HEK293T (cell line): ENCODE measurements at regions not wholly inside any gene's neighbourhood (a gene's known extent, or its start where the extent isn't known, plus 50 kb on each side); places are given as distances from the start of the nearest gene placed in this dataset.
A peak's percentile ranks its signal among the peaks of the same experiment; 100 is the strongest.

Source experiments
- CTCF ChIA-PET: fragments of 350-600 bp; formaldehyde crosslinking; extraction: SDS; loops from one replicate; lab custom pipeline; 2021; ENCODE audit warnings: antibody characterized with exemption, inconsistent platforms; lab: Yijun Ruan, JAX
- POLR2A ChIA-PET: fragments of 350-600 bp; formaldehyde crosslinking; extraction: SDS; loops from one replicate; lab custom pipeline; 2020; ENCODE audit warnings: antibody characterized with exemption, inconsistent platforms; lab: Yijun Ruan, JAX
- DNase-seq: peaks from one replicate; pipeline ENCODE4 v3.0.0; 2012; ENCODE audit warnings: mixed read lengths; ENCODE audit errors: extremely low spot score
- ARNT ChIP-seq: fragments of 450-650 bp; IDR thresholded peaks from 2 replicates; pipeline ENCODE4 v1.6.1; 2017; ENCODE audit warnings: mild to moderate bottlenecking
- BHLHE40 ChIP-seq: fragments of 450-650 bp; IDR thresholded peaks from 2 replicates; pipeline ENCODE4 v1.6.1; 2016; ENCODE audit warnings: mild to moderate bottlenecking, moderate library complexity, borderline replicate concordance
- CTBP1 ChIP-seq: fragments of 450-650 bp; IDR thresholded peaks from 2 replicates; pipeline ENCODE4 v1.6.1; 2016; ENCODE audit warnings: borderline replicate concordance
- ELF4 ChIP-seq: fragments of 450-650 bp; IDR thresholded peaks from 2 replicates; pipeline ENCODE4 v1.6.1; 2017; ENCODE audit warnings: antibody characterized with exemption
- FOXA1 ChIP-seq: fragments of 450-650 bp; IDR thresholded peaks from 2 replicates; pipeline ENCODE4 v1.6.1; 2016; ENCODE audit warnings: mild to moderate bottlenecking
- FOXK2 ChIP-seq: fragments of 450-650 bp; IDR thresholded peaks from 2 replicates; pipeline ENCODE4 v1.6.1; 2016; ENCODE audit warnings: mild to moderate bottlenecking
- FOXM1 ChIP-seq: fragments of 450-650 bp; IDR thresholded peaks from 2 replicates; pipeline ENCODE4 v1.6.1; 2017; ENCODE audit warnings: mild to moderate bottlenecking, borderline replicate concordance
- HDGF ChIP-seq: fragments of 450-650 bp; IDR thresholded peaks from 2 replicates; pipeline ENCODE4 v1.6.1; 2017; ENCODE audit warnings: antibody characterized with exemption, borderline replicate concordance
- L3MBTL2 ChIP-seq: fragments of 450-650 bp; conservative IDR thresholded peaks from 2 replicates; pipeline ENCODE4 v1.6.1; 2016; ENCODE audit warnings: mild to moderate bottlenecking
- LEF1 ChIP-seq: fragments of 450-650 bp; IDR thresholded peaks from 2 replicates; pipeline ENCODE4 v1.6.1; 2017; ENCODE audit warnings: mild to moderate bottlenecking, borderline replicate concordance
- NFRKB ChIP-seq: fragments of 450-650 bp; IDR thresholded peaks from 2 replicates; pipeline ENCODE4 v1.6.1; 2016; ENCODE audit warnings: mild to moderate bottlenecking, moderate library complexity
- SP1 ChIP-seq: fragments of 450-650 bp; IDR thresholded peaks from 2 replicates; pipeline ENCODE4 v1.6.1; 2017
- SUZ12 ChIP-seq: fragments of 450-650 bp; IDR thresholded peaks from 2 replicates; pipeline ENCODE4 v1.6.1; 2016; ENCODE audit warnings: mild to moderate bottlenecking
- TARDBP ChIP-seq: fragments of 450-650 bp; IDR thresholded peaks from 2 replicates; pipeline ENCODE4 v1.6.1; 2016
- ZNF384 ChIP-seq: fragments of 450-650 bp; IDR thresholded peaks from 2 replicates; pipeline ENCODE4 v1.6.1; 2016
- TF ChIP-seq, protein P1 (sequence below): fragments of 450-650 bp; IDR thresholded peaks from 2 replicates; pipeline ENCODE4 v1.6.1; 2016

DNA sequence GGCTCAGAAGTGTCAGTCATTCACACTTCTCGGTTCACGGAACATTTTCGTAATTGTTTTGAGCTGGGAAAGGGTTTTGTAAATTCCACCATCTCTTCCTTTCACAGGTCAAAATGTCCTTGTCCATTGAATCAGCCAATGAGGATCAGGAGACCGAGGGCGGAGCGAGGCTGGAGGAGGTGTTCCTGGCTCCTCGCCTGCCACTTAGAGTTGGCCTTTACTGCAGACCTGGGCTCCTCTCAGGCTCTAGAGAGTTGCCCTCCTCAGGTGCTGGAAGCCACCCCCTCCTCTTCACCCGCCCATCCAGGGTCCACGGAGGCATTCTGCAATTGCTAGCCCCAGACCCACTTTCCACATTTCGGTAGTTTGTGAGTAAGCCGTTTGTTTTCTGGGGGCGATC lies 370.4 kb downstream of the IRS2 start:
- POLR2A ChIA-PET = no interaction called here
- no peak for DNase-seq
- TF ChIP-seq ZNF384 = no peak
- CTCF ChIA-PET = no interaction called here

DNA sequence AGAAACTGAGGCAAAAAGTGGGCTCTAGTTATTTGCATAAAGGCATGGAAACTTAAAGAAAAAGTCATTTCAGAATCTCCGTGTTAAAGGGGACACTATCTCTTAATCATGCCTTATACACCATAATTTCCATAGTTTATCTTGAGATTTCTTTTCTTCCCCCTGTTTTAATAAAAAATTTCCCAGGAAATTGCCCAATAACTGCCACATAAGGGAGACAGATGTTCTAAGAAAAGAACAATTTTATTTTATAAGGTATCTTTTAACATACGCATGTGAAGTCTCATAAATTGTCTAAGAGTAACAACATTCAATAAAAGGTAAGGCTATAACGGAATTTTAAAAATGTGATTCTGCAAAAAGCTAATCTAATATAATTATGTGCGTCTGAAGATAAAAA lies 371.3 kb downstream of the IRS2 start:
- no peak for TF ChIP-seq FOXK2
- no peak for TF ChIP-seq LEF1
- no peak for TF ChIP-seq CTBP1
- TF ChIP-seq, protein P1, sequence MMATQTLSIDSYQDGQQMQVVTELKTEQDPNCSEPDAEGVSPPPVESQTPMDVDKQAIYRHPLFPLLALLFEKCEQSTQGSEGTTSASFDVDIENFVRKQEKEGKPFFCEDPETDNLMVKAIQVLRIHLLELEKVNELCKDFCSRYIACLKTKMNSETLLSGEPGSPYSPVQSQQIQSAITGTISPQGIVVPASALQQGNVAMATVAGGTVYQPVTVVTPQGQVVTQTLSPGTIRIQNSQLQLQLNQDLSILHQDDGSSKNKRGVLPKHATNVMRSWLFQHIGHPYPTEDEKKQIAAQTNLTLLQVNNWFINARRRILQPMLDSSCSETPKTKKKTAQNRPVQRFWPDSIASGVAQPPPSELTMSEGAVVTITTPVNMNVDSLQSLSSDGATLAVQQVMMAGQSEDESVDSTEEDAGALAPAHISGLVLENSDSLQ = no peak
- TF ChIP-seq TARDBP = no peak
- no peak for TF ChIP-seq NFRKB
- no peak for TF ChIP-seq L3MBTL2
- no peak for TF ChIP-seq SP1
- TF ChIP-seq BHLHE40 = no peak
- no peak for TF ChIP-seq ELF4
- no peak for TF ChIP-seq FOXM1
- TF ChIP-seq FOXA1 = no peak
- no peak for TF ChIP-seq SUZ12
- TF ChIP-seq ZNF384 = no peak
- no peak for TF ChIP-seq HDGF
- TF ChIP-seq ARNT = no peak
- POLR2A ChIA-PET = no interaction called here
- no peak for DNase-seq
- CTCF ChIA-PET = no interaction called here

DNA sequence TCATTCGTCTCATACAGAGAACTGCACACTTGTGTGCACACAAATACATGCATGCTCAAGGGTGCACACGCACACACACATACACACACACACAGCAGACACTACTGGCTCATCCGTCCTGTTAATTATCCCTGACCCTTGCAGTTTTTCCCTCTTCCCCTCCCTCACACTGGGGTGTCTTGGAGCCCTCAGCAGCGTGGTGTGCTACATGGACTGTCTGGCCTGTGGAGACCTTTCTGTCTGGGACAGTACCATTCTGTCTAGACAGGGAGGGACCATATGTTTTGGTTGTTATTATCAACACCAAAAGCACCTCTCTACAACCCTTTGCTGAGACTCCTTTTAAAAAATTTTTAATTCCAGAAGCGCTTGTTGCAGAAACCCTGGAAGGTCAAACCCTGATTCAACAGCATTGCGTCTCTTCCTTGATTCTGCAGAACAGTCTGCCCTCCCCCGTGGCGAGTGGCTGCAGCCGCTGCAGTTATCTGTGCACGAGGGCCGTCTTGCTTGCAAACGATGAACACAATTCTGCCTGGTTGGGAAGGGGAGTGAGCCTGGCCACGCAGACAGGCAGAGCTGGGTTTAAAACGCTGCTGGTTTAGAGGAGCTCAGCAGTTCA lies 374.0 kb downstream of the IRS2 start:
- peak; percentile 17 for DNase-seq
- TF ChIP-seq FOXK2 (no peak), FOXM1 (no peak), FOXA1 (no peak), NFRKB (no peak), L3MBTL2 (no peak; the same call in 1 of the 2 replicates), SUZ12 (no peak), SP1 (no peak), ZNF384 (no peak), TARDBP (no peak), ARNT (no peak), HDGF (no peak), LEF1 (no peak)
- ChIA-PET POLR2A (no interaction called here), CTCF (no interaction called here)

DNA sequence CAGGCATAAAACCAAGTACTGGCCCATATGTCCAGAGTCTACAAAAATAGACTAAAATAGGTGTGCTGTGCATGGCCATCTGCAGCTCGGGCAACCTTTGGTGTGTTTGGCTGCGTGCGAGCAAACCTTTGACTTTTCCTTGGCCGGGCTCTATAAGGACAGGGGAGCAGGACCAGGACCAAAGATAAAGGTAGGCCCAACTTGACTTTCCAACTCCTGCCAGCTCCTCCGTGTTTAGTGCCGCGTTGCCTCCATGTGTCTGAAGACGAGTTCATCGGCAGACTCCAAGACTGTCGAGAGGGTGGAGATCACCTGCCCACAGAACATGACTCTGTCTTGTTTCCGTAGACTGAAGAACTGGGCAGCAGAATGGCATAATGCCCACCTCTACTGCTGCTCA lies 375.5 kb downstream of the IRS2 start:
- POLR2A ChIA-PET = no interaction called here
- CTCF ChIA-PET = no interaction called here
- TF ChIP-seq L3MBTL2 (no peak), ELF4 (no peak), ZNF384 (no peak), CTBP1 (no peak)
- DNase-seq = no peak

DNA sequence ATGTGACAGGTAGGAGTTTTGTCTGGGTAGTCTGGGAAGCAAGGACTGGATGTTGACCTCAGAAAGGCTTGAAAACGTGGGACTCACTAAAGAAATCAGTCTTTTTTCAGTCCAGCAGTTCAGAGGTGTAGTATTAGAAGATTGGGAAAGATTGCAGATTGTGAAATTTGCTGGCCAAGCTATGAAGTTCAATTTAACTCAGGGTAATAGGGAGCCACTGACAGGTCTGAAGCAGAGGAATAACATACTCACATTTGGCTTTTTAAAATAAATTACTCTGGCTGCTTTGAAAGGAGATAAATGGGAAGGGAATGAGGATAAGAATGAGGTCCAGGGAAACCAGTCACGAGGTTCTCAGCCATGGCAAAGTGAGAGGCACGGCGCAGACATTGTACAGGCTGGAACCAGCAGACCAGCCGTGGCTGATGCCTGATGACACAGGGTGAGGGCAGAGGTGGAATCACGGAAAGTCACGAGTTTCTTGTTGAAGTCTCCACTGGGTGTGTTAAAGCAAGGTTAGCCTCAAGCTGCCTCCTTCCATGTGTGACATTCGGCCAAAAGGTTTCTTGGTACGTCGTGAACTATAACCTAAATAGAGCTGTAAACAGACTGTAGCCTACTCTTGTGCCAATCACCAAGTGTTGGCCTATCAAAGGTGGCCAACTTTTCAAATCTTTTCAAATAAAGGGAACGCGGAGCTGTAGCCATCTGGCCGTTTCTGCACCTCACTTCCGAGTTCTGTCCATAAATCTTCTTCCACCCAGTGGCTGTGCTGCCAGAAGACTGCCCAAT lies 377.6 kb downstream of the IRS2 start:
- TF ChIP-seq FOXK2 (no peak), ZNF384 (no peak), CTBP1 (no peak), SP1 (no peak), SUZ12 (no peak), TARDBP (no peak), L3MBTL2 (no peak), FOXM1 (no peak), HDGF (no peak), BHLHE40 (no peak), NFRKB (no peak), ARNT (no peak), FOXA1 (no peak), LEF1 (no peak), ELF4 (no peak)
- TF ChIP-seq, protein P1 = no peak
- CTCF ChIA-PET = no interaction called here
- no peak for DNase-seq

DNA sequence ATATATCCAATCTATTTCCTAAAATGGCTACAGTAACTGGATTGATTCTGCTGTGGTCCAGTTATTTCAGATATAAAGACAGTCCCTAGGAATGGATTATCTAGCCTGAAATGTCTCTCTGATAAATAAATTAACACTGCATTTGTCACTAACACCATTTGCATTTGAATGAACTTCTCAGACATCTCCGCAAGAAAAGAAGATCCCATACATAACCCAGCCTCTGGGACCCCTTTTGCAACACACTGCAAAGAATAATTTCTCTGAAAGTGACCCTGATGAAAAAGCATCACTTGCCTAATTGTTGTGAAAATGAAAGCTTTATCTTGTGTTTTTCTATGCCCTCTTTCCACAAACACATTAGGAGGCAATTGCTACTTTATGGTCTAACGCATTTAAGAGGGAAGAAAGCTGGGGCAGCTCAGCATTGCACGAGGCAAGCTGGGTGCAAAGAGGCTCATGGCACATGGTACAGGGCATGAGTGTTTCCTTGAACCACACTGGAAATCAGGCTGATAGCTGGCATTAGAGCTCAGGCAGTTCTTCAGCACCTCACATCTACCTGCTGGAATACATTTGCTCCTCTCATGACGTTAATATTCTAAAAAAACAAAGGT lies 379.9 kb downstream of the IRS2 start:
- no peak for DNase-seq
- ChIA-PET CTCF (no interaction called here), POLR2A (no interaction called here)
- no peak for TF ChIP-seq FOXK2
- no peak for TF ChIP-seq ZNF384
- TF ChIP-seq, protein P1 = no peak
- TF ChIP-seq SP1 = no peak
- no peak for TF ChIP-seq BHLHE40
- no peak for TF ChIP-seq SUZ12
- no peak for TF ChIP-seq ARNT
- no peak for TF ChIP-seq HDGF

More for the DNA sequence above, 377.6 kb downstream of the IRS2 start:
- POLR2A ChIA-PET = no interaction called here
